ENCODE measurements at regions not wholly inside any gene's neighbourhood (a gene's known extent, or its start where the extent isn't known, plus 50 kb on each side); places are given as distances from the start of the nearest gene placed in this dataset.

- TF ChIP-seq CTCF (IDR thresholded peaks at IDR 0.05) (no peak), POLR2A (IDR thresholded peaks at IDR 0.05) (no peak)
Observed at GRCh38 chr15:94780166-94780565, 548.8 kb downstream of the MCTP2 start.

All from uterus (tissue), 2 donors.